Liver (tissue), 3 donors: ENCODE measurements at regions not wholly inside any gene's neighbourhood (a gene's known extent, or its start where the extent isn't known, plus 50 kb on each side); places are given as distances from the start of the nearest gene placed in this dataset.

Experiments
- ATF3 ChIP-seq: IDR thresholded peaks from 2 replicates; pipeline ENCODE4 v1.6.1; 2016; ENCODE audit warnings: antibody characterized with exemption
- CTCF ChIP-seq: fragments of 150-350 bp; IDR thresholded peaks from 2 replicates; pipeline ENCODE4 v1.5.1; 2017; ENCODE audit warnings: improper control_type of control experiment, low read depth, low read length; ENCODE audit not compliant: missing input control
- EGR1 ChIP-seq, 2 donors: IDR thresholded peaks; 2 replicates each; pipeline ENCODE4 v1.6.1; 2016 to 2018; ENCODE audit warnings: antibody characterized with exemption in 2 of 2, low read depth in 2 of 2
- FOXA1 ChIP-seq: IDR thresholded peaks from 2 replicates; pipeline ENCODE4 v1.6.1; 2016; ENCODE audit warnings: antibody characterized with exemption
- JUND ChIP-seq, 2 donors: IDR thresholded peaks; 2 replicates each; pipeline ENCODE4 v1.6.1; 2016; ENCODE audit warnings: antibody characterized with exemption in 2 of 2
- RAD21 ChIP-seq, 2 donors: IDR thresholded peaks; 2 replicates each; pipeline ENCODE4 v1.6.1; 2016; ENCODE audit warnings: antibody characterized with exemption in 2 of 2, mild to moderate bottlenecking in 2 of 2
- RXRA ChIP-seq, 2 donors: IDR thresholded peaks; 2 replicates each; pipeline ENCODE4 v1.6.1; 2017 to 2018; ENCODE audit warnings: antibody characterized with exemption in 2 of 2, mild to moderate bottlenecking in 1 of 2
- SP1 ChIP-seq: IDR thresholded peaks from 2 replicates; pipeline ENCODE4 v1.6.1; 2018; ENCODE audit warnings: antibody characterized with exemption, mild to moderate bottlenecking
- TAF1 ChIP-seq: conservative IDR thresholded peaks from 2 replicates; pipeline ENCODE4 v1.6.1; 2016; ENCODE audit warnings: antibody characterized with exemption, mild to moderate bottlenecking
- YY1 ChIP-seq: IDR thresholded peaks from 2 replicates; pipeline ENCODE4 v1.6.1; 2016; ENCODE audit warnings: antibody characterized with exemption, mild to moderate bottlenecking
- ZBTB33 ChIP-seq: IDR thresholded peaks from 2 replicates; pipeline ENCODE4 v1.6.1; 2016; ENCODE audit warnings: antibody characterized with exemption
- TF ChIP-seq, protein P1 (sequence below): IDR thresholded peaks from 2 replicates; pipeline ENCODE4 v1.6.1; 2016; ENCODE audit warnings: antibody characterized with exemption
- TF ChIP-seq, protein P2 (sequence below): IDR thresholded peaks from 2 replicates; pipeline ENCODE4 v1.6.1; 2016; ENCODE audit warnings: antibody characterized with exemption, mild to moderate bottlenecking
- donor health status: healthy.
- donor health status: healthy.

GRCh38 chr13:106656186-106656585 is 88.2 kb upstream of the ARGLU1 start:
- TF ChIP-seq CTCF (no peak), RAD21 (IDR thresholded peaks at IDR 0.05) (no peak), TAF1 (no peak), JUND (IDR thresholded peaks at IDR 0.05) (no peak), ZBTB33 (no peak), RXRA (IDR thresholded peaks at IDR 0.05) (no peak), FOXA1 (no peak), YY1 (no peak), EGR1 (IDR thresholded peaks at IDR 0.05; ENCODE audit: low read depth in 2 of 2) (no peak), SP1 (no peak), ATF3 (no peak)
- TF ChIP-seq, protein P1, sequence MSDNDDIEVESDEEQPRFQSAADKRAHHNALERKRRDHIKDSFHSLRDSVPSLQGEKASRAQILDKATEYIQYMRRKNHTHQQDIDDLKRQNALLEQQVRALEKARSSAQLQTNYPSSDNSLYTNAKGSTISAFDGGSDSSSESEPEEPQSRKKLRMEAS, result no peak
- TF ChIP-seq, protein P2, sequence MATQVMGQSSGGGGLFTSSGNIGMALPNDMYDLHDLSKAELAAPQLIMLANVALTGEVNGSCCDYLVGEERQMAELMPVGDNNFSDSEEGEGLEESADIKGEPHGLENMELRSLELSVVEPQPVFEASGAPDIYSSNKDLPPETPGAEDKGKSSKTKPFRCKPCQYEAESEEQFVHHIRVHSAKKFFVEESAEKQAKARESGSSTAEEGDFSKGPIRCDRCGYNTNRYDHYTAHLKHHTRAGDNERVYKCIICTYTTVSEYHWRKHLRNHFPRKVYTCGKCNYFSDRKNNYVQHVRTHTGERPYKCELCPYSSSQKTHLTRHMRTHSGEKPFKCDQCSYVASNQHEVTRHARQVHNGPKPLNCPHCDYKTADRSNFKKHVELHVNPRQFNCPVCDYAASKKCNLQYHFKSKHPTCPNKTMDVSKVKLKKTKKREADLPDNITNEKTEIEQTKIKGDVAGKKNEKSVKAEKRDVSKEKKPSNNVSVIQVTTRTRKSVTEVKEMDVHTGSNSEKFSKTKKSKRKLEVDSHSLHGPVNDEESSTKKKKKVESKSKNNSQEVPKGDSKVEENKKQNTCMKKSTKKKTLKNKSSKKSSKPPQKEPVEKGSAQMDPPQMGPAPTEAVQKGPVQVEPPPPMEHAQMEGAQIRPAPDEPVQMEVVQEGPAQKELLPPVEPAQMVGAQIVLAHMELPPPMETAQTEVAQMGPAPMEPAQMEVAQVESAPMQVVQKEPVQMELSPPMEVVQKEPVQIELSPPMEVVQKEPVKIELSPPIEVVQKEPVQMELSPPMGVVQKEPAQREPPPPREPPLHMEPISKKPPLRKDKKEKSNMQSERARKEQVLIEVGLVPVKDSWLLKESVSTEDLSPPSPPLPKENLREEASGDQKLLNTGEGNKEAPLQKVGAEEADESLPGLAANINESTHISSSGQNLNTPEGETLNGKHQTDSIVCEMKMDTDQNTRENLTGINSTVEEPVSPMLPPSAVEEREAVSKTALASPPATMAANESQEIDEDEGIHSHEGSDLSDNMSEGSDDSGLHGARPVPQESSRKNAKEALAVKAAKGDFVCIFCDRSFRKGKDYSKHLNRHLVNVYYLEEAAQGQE, result no peak
